ENCODE measurements at regions not wholly inside any gene's neighbourhood (a gene's known extent, or its start where the extent isn't known, plus 50 kb on each side); places are given as distances from the start of the nearest gene placed in this dataset.
"Not testable (repeated sequence)": the region's sequence is repeated elsewhere in the genome, so short reads cannot be mapped to it uniquely, and the experiment has no call there.

DNA sequence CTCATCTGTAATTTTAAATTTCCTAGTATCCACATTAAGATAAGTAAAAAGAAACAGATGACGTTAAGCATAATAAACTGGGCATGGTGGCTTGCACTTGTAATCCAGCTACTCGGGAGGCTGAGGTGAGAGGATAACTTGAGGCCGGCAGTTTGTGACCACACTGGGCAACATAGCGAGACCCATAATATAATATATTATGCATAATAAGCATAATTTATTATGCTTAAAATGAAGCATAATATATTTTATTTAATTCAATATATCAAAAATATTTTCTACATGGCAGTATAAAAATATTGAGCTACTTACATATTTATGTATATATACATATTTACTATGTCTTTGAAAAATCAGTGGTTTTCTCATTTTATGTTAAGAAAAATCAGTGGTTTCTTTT, 128.3 kb downstream of the GOSR1 start:
- ChIA-PET CTCF (no interaction called here), POLR2A (interaction anchor here (0.6 kb wide), 1 partner anchor 188 kb away, joined by 3 read pairs; no protein-coding TSS in a partner anchor)
- no peak for TF ChIP-seq CTCF (IDR thresholded peaks at IDR 0.05)
- Mint-ChIP-seq H3K4me3 (no peak overlapping the region), H3K27ac (no peak overlapping the region), H3K36me3 (ENCODE audit: low read depth) (peaks cover 1% of the 10 kb centered on the region), H3K27me3 (peaks cover 1% of the 10 kb centered on the region), H3K4me1 (ENCODE audit: low read depth) (peaks cover 12% of the 10 kb centered on the region), H3K9me3 (no peaks in the 10 kb centered on the region)
- no peak for ATAC-seq
- DNase-seq, result no peak
- intact Hi-C loops (cut with micrococcal nuclease), result no loop called here

DNA sequence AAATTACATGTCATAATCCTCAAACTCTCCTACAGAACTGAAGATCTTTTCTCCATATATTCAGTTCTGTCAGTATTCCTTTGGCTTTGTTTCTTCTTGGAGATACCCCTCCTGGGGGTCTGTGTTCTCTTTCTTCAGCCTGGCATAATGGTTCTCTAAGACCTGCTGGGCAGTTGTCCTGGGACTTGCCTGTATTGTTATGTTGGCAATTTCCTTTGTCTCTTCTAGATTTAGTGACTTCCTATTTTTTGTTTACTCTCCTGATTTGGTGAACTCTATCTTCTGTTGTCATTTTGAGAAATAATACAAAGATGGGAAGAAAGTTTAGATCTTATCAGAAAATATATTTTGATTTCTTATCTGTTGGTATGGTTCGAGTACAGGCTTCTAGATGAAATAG, 127.8 kb downstream of the GOSR1 start:
- no peak for TF ChIP-seq CTCF (IDR thresholded peaks at IDR 0.05)
- DNase-seq (no peak), ATAC-seq (no peak)
- intact Hi-C loops (cut with micrococcal nuclease), result no loop called here
- ChIA-PET POLR2A (interaction anchor here (0.6 kb wide), 1 partner anchor 187 kb away, joined by 3 read pairs; no protein-coding TSS in a partner anchor), CTCF (interaction anchor here (1.6 kb wide), 1 partner anchor 111 kb away, joined by 3 read pairs; no protein-coding TSS in a partner anchor)
- H3K36me3 Mint-ChIP-seq (ENCODE audit: low read depth), result peaks cover 1% of the 10 kb centered on the region
- H3K27me3 Mint-ChIP-seq, result peaks cover 1% of the 10 kb centered on the region
- H3K9me3 Mint-ChIP-seq, result no peaks in the 10 kb centered on the region
- H3K27ac Mint-ChIP-seq, result no peak overlapping the region
- H3K4me3 Mint-ChIP-seq, result no peak overlapping the region
- peaks cover 12% of the 10 kb centered on the region for H3K4me1 Mint-ChIP-seq (ENCODE audit: low read depth)

DNA sequence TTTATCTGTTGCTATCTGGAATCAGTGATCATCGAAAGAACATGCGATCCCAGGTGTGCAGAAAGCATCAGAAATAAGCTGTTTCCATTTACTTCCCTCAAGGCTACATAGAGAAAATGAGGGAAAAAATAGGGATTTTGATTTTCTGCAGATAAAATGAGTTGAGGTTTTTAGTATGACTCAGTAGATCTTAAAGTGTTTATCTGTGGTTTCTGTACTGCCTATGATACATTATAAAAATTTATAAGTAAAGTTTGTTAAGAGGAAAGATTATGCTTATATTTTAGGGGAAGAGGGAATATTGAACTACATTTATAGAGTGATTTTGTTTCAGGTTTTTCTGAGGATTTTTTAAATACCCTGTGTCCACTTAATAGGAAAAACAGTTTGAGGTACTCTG, 125.2 kb downstream of the GOSR1 start:
- peaks cover 16% of the 10 kb centered on the region for H3K4me1 Mint-ChIP-seq (ENCODE audit: low read depth)
- H3K4me3 Mint-ChIP-seq; DNase-seq; H3K27ac Mint-ChIP-seq; ATAC-seq; H3K27me3 Mint-ChIP-seq; H3K9me3 Mint-ChIP-seq; CTCF ChIA-PET; intact Hi-C loops (cut with micrococcal nuclease); H3K36me3 Mint-ChIP-seq (ENCODE audit: low read depth): not testable (repeated sequence)
- POLR2A ChIA-PET, result interaction anchor here (0.6 kb wide), 1 partner anchor 1385 kb away, joined by 3 read pairs; no protein-coding TSS in a partner anchor

DNA sequence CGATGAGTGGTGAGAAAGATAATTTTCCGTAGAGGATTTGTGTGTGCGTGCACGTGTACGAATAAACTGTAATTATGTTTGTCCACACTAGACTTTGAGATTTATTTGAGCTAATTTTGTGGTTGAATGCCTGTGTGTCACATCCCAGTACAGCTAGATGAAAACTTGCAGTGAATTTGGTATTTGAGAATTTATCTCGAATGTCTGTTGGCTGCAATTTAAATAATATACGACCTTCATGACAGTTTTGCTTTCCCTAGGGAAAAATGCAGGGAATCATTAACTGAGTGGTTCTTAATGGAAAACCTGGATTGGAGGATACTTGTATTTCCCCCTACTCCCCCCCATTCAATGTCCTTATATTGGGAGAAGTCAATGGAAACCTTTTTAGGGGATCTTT, 124.8 kb downstream of the GOSR1 start:
- intact Hi-C loops (cut with micrococcal nuclease); DNase-seq; CTCF ChIA-PET; H3K9me3 Mint-ChIP-seq; H3K27me3 Mint-ChIP-seq; H3K27ac Mint-ChIP-seq; ATAC-seq; H3K36me3 Mint-ChIP-seq (ENCODE audit: low read depth): not testable (repeated sequence)
- Mint-ChIP-seq H3K4me1 (ENCODE audit: low read depth) (peaks cover 16% of the 10 kb centered on the region), H3K4me3 (peak overlapping the region; percentile 96)
- POLR2A ChIA-PET, result interaction anchor here (0.6 kb wide), 1 partner anchor 1385 kb away, joined by 3 read pairs; no protein-coding TSS in a partner anchor

GRCh38 chr17:30600830-30601494, 123.8 kb downstream of the GOSR1 start:
- no peak for TF ChIP-seq CTCF (IDR thresholded peaks at IDR 0.05)
- intact Hi-C loops (cut with micrococcal nuclease), result no loop called here
- no peaks in the 10 kb centered on the region for H3K9me3 Mint-ChIP-seq
- H3K4me3 Mint-ChIP-seq, result peak overlapping the region; percentile 96
- DNase-seq (peak; percentile 35), ATAC-seq (peak; percentile 7)
- ChIA-PET CTCF (no interaction called here), POLR2A (interaction anchor here (0.9 kb wide), 1 partner anchor 13 kb away, joined by 3 read pairs; no protein-coding TSS in a partner anchor)
- H3K4me1 Mint-ChIP-seq (ENCODE audit: low read depth), result peaks cover 15% of the 10 kb centered on the region
- peaks cover 1% of the 10 kb centered on the region for H3K27me3 Mint-ChIP-seq
- H3K27ac Mint-ChIP-seq, result peak overlapping the region; percentile 88
- peaks cover 1% of the 10 kb centered on the region for H3K36me3 Mint-ChIP-seq (ENCODE audit: low read depth)
